K562 (cell line): ENCODE measurements at regions not wholly inside any gene's neighbourhood (a gene's known extent, or its start where the extent isn't known, plus 50 kb on each side); places are given as distances from the start of the nearest gene placed in this dataset.

Experiments used
- ATAC-seq: fragments of 200-7000 bp; cut with Tn5 transposase; 3 replicates; pipeline ENCODE4 v1.9.1; 2020; ENCODE audit warnings: moderate library complexity
- BruUV-seq: library from RNA; stranded (reverse); fragments of 400-500 nt; replicated peaks from 2 replicates; lab custom pipeline; 2021; lab: Mats Ljungman, UMichigan
- CTCF ChIA-PET: fragments of 300-600 bp; formaldehyde crosslinking; extraction: SDS; loops from one replicate; lab custom pipeline; 2021; ENCODE audit warnings: low intra/inter-chr PET ratio; lab: Yijun Ruan, JAX
- POLR2A ChIA-PET: fragments of 300-600, 350-650 bp; sonication (Branson Sonifier 250); formaldehyde crosslinking; extraction: SDS; loops from one replicate; lab custom pipeline; 2021; ENCODE audit warnings: antibody characterized with exemption, inconsistent platforms; lab: Yijun Ruan, JAX
- DNase-seq, 4 experiments: peaks; one replicate each; pipeline versions ENCODE4 v3.0.0 to v3.0.0-alpha.2; 2011 to 2018; ENCODE audit warnings: low spot score in 3 of 4, mixed read lengths in 3 of 4; ENCODE audit errors: extremely low read depth in 1 of 4
- FAIRE-seq: peaks from 2 replicates; lab custom pipeline; 2011; peaks lifted over from hg19 to GRCh38; lab: Jason Lieb, UNC
- H2AFZ ChIP-seq: 2 replicates; pipeline ENCODE4 v1.6.0; 2011; ENCODE audit warnings: low read depth, low read length, control low read depth, inconsistent platforms
- H3K27ac ChIP-seq: fragments of 200-600 bp; 3 replicates; pipeline ENCODE4 v1.8.0; 2011; ENCODE audit warnings: low read depth, mild to moderate bottlenecking, control low read depth, inconsistent platforms, low read length, moderate library complexity, mixed read lengths; ENCODE audit errors: extremely low read depth
- H3K27me3 ChIP-seq, 2 experiments: fragments of 300-600 bp in 1 of 2; 2 replicates in 1 of 2; 3 replicates in 1 of 2; pipeline versions ENCODE4 v1.6.0 to v1.8.0; 2011; ENCODE audit warnings: inconsistent platforms in 2 of 2, low read length in 2 of 2, mild to moderate bottlenecking in 1 of 2, mixed read lengths in 1 of 2, moderate library complexity in 1 of 2; ENCODE audit not compliant: control insufficient read depth in 2 of 2, insufficient read depth in 2 of 2
- H3K36me3 ChIP-seq: fragments of 300-600 bp; 3 replicates; pipeline ENCODE4 v1.8.0; 2011; ENCODE audit warnings: mild to moderate bottlenecking, low read length, inconsistent platforms; ENCODE audit not compliant: control insufficient read depth, insufficient read depth
- H3K4me1 ChIP-seq, 2 experiments: fragments of 200-600 bp in 1 of 2; replicated peaks in 1 of 2; 2 replicates in 1 of 2; 3 replicates in 1 of 2; pipeline versions ENCODE4 v1.5.1 to v1.8.0; 2011; ENCODE audit warnings: inconsistent platforms in 2 of 2, low read length in 2 of 2, mild to moderate bottlenecking in 1 of 2, mixed read lengths in 1 of 2, moderate library complexity in 1 of 2; ENCODE audit not compliant: control insufficient read depth in 2 of 2, insufficient read depth in 2 of 2
- H3K4me2 ChIP-seq: 2 replicates; pipeline ENCODE4 v1.6.1; 2011; ENCODE audit warnings: low read length, control low read depth, inconsistent platforms, mixed read lengths; ENCODE audit not compliant: insufficient read depth
- H3K4me3 ChIP-seq: fragments of 200-600 bp; sonication (generic), shearing (Covaris generic); 2 replicates; pipeline ENCODE4 v1.5.1; 2016; ENCODE audit warnings: control low read depth, inconsistent platforms
- H3K79me2 ChIP-seq: fragments of 200-600 bp; 3 replicates; pipeline ENCODE4 v1.8.0; 2011; ENCODE audit warnings: low read length, inconsistent platforms; ENCODE audit not compliant: control insufficient read depth, insufficient read depth
- H3K9ac ChIP-seq, 2 experiments: 2 replicates each; pipeline versions ENCODE4 v1.6.0 to v1.6.1; 2011; ENCODE audit warnings: low read depth in 2 of 2, low read length in 2 of 2, control low read depth in 1 of 2, inconsistent platforms in 1 of 2, mild to moderate bottlenecking in 1 of 2, mixed read lengths in 1 of 2; ENCODE audit not compliant: insufficient read depth in 1 of 2
- H3K9me1 ChIP-seq: one replicate; pipeline ENCODE4 v1.6.0; 2011; ENCODE audit warnings: inconsistent platforms, mild to moderate bottlenecking, low read length, moderate library complexity; ENCODE audit not compliant: control insufficient read depth, insufficient read depth
- H3K9me3 ChIP-seq: replicated peaks from 2 replicates; pipeline ENCODE4 v1.5.1; 2011; ENCODE audit warnings: low read depth, low read length, inconsistent platforms; ENCODE audit not compliant: control insufficient read depth, insufficient read depth
- H4K20me1 ChIP-seq: replicated peaks from 2 replicates; pipeline ENCODE4 v1.6.1; 2011; ENCODE audit warnings: low read length, inconsistent platforms, mixed read lengths; ENCODE audit not compliant: control insufficient read depth, insufficient read depth
- CBFA2T2 ChIP-seq: fragments of 450-650 bp; conservative IDR thresholded peaks from 2 replicates; pipeline ENCODE4 v1.6.1; 2017; ENCODE audit warnings: mild to moderate bottlenecking
- HSF4 ChIP-seq: fragments of 250-450 bp; sonication (Bioruptor Pico); IDR thresholded peaks from 2 replicates; pipeline ENCODE4 v2.1.2; 2022; ENCODE audit warnings: mild to moderate bottlenecking, moderate library complexity, borderline replicate concordance
- WGBS: fragments of 100-300 bp; shearing (Covaris generic); methylation state at CpG from one replicate; pipeline ENCODE4 v1.1.6; 2016; ENCODE audit warnings: low coverage, mixed read lengths; ENCODE audit not compliant: insufficient coverage; ENCODE audit errors: missing lambda C conversion rate; 5-methylcytosine and 5-hydroxymethylcytosine counted together
- in situ Hi-C: fragments of 300-500 bp; cut with MboI; formaldehyde crosslinking; loops from 4 replicates; pipeline ENCODE4 v1.15.0; 2018; ENCODE audit warnings: inconsistent platforms, mixed read lengths
- intact Hi-C: fragments of 100-400 bp; cut with micrococcal nuclease; formaldehyde crosslinking; loops from 2 replicates; pipeline ENCODE4 v1.14.2; 2022
- TF ChIP-seq, protein P1 (sequence below), 3 experiments: fragments of 200-800 bp in 1 of 3; fragments of 250-450 bp in 1 of 3; fragments of 450-650 bp in 1 of 3; sonication (Bioruptor Pico) in 1 of 3; sonication (Bioruptor generic) in 1 of 3; formaldehyde crosslinking in 1 of 3; IDR thresholded peaks; 2 replicates each; pipeline versions ENCODE4 v1.6.1 to v1.8.0; 2016 to 2022; ENCODE audit warnings: mild to moderate bottlenecking in 2 of 3, missing genetic modification characterization in 2 of 3, missing compliant biosample characterization in 1 of 3, moderate library complexity in 1 of 3
- TF ChIP-seq, protein P2 (sequence below), 2 experiments: fragments of 450-650 bp in 1 of 2; IDR thresholded peaks; 2 replicates each; pipeline ENCODE4 v1.6.1; 2011 to 2017; ENCODE audit warnings: low read depth in 2 of 2, antibody characterized with exemption in 1 of 2, borderline replicate concordance in 1 of 2, low read length in 1 of 2, mild to moderate bottlenecking in 1 of 2, mixed read lengths in 1 of 2; ENCODE audit not compliant: control insufficient read depth in 1 of 2
- TF ChIP-seq, protein P3 (sequence below): fragments of 250-450 bp; sonication (Bioruptor Pico); IDR thresholded peaks from 2 replicates; pipeline ENCODE4 v1.8.0; 2021; ENCODE audit warnings: borderline replicate concordance, mild to moderate bottlenecking, moderate library complexity; ENCODE audit not compliant: poor library complexity, severe bottlenecking

DNA sequence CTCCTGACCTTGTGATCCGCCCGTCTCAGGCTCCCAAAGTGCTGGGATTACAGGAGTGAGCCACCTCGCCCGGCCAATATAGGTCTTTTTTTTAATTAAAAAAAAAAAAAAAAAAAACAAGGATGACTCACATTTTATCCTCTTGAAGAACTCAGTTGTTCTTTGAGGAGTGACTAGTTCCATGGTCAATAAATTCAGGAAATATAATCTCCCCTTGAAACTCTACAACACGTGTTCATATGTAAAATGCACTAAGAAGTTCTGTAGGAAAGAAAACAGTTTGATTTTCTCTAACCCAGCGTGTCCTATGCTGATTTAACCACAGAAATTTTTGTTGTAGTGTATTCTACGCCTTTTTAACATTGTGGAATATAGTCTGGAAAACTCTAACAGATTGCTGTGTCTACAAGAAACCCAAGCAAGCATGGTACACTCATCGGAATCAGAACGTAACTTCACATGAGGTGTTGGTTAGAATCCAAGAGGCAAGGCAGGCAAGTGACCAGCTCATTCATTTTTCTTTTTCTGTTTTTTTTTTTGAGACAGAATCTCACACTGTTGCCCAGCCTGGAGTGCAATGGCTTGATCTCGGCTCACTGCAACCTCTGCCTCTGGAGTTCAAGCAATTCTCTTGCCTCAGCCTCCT, 79.0 kb upstream of the ZNF217 start:
- Histone ChIP-seq H4K20me1 (no peaks in the 10 kb centered on the region), H2AFZ (peak overlapping the region; percentile 62), H3K9me3 (no peaks in the 10 kb centered on the region), H3K9me1 (no peaks in the 10 kb centered on the region), H3K27ac (no peak overlapping the region), H3K9ac (no peak overlapping the region), H3K4me3 (no peak overlapping the region), H3K79me2 (no peaks in the 10 kb centered on the region), H3K27me3 (no peaks in the 10 kb centered on the region), H3K36me3 (no peaks in the 10 kb centered on the region), H3K4me2 (no peak overlapping the region), H3K4me1 (peaks cover 2 to 3% of the 10 kb centered on the region in 2 experiments)
- ATAC-seq (no peak), DNase-seq (no peak), FAIRE-seq (no peak)
- intact Hi-C loops (no loop called here), in situ Hi-C loops (no loop called here)
- CTCF ChIA-PET, result no interaction called here
- POLR2A ChIA-PET, result no interaction called here
- TF ChIP-seq CBFA2T2 (no peak), HSF4 (CRISPR knock-in tag) (no peak)
- TF ChIP-seq, protein P1, sequence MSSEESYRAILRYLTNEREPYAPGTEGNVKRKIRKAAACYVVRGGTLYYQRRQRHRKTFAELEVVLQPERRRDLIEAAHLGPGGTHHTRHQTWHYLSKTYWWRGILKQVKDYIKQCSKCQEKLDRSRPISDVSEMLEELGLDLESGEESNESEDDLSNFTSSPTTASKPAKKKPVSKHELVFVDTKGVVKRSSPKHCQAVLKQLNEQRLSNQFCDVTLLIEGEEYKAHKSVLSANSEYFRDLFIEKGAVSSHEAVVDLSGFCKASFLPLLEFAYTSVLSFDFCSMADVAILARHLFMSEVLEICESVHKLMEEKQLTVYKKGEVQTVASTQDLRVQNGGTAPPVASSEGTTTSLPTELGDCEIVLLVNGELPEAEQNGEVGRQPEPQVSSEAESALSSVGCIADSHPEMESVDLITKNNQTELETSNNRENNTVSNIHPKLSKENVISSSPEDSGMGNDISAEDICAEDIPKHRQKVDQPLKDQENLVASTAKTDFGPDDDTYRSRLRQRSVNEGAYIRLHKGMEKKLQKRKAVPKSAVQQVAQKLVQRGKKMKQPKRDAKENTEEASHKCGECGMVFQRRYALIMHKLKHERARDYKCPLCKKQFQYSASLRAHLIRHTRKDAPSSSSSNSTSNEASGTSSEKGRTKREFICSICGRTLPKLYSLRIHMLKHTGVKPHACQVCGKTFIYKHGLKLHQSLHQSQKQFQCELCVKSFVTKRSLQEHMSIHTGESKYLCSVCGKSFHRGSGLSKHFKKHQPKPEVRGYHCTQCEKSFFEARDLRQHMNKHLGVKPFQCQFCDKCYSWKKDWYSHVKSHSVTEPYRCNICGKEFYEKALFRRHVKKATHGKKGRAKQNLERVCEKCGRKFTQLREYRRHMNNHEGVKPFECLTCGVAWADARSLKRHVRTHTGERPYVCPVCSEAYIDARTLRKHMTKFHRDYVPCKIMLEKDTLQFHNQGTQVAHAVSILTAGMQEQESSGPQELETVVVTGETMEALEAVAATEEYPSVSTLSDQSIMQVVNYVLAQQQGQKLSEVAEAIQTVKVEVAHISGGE (CRISPR knock-in tag; IDR thresholded peaks at IDR 0.05), result peak in 1 of 3 experiments; percentile 76; a peak in 1 of 6 replicates
- TF ChIP-seq, protein P2, sequence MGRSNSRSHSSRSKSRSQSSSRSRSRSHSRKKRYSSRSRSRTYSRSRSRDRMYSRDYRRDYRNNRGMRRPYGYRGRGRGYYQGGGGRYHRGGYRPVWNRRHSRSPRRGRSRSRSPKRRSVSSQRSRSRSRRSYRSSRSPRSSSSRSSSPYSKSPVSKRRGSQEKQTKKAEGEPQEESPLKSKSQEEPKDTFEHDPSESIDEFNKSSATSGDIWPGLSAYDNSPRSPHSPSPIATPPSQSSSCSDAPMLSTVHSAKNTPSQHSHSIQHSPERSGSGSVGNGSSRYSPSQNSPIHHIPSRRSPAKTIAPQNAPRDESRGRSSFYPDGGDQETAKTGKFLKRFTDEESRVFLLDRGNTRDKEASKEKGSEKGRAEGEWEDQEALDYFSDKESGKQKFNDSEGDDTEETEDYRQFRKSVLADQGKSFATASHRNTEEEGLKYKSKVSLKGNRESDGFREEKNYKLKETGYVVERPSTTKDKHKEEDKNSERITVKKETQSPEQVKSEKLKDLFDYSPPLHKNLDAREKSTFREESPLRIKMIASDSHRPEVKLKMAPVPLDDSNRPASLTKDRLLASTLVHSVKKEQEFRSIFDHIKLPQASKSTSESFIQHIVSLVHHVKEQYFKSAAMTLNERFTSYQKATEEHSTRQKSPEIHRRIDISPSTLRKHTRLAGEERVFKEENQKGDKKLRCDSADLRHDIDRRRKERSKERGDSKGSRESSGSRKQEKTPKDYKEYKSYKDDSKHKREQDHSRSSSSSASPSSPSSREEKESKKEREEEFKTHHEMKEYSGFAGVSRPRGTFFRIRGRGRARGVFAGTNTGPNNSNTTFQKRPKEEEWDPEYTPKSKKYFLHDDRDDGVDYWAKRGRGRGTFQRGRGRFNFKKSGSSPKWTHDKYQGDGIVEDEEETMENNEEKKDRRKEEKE (IDR thresholded peaks at IDR 0.05; ENCODE audit: borderline replicate concordance in 1 of 2, control insufficient read depth in 1 of 2, low read depth in 2 of 2, low read length in 1 of 2), result peak in 1 of 2 experiments; percentile 9; a peak in 1 of 4 replicates
- TF ChIP-seq, protein P3, sequence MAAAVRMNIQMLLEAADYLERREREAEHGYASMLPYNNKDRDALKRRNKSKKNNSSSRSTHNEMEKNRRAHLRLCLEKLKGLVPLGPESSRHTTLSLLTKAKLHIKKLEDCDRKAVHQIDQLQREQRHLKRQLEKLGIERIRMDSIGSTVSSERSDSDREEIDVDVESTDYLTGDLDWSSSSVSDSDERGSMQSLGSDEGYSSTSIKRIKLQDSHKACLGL (CRISPR knock-in tag), result no peak
- WGBS, result 71% methylated on average over 6 of the region's 10 CpGs
- BruUV-seq, result no TSS peak
